Large intestine (tissue), 3 donors: ENCODE measurements at regions not wholly inside any gene's neighbourhood (a gene's known extent, or its start where the extent isn't known, plus 50 kb on each side); places are given as distances from the start of the nearest gene placed in this dataset.

Experiments used
- DNase-seq, 2 donors: peaks; one replicate each; pipeline versions ENCODE4 v3.0.0 to v3.0.0-alpha.2; 2013
- H3K27ac ChIP-seq: one replicate; pipeline ENCODE4 v1.5.1; 2013; ENCODE audit warnings: low read length
- H3K27me3 ChIP-seq: 2 replicates; pipeline ENCODE4 v1.6.1; 2013; ENCODE audit warnings: low read length; ENCODE audit not compliant: control insufficient read depth, insufficient read depth
- H3K36me3 ChIP-seq: 2 replicates; pipeline ENCODE4 v1.6.1; 2013; ENCODE audit warnings: low read length; ENCODE audit not compliant: control insufficient read depth, insufficient read depth
- H3K4me1 ChIP-seq: one replicate; pipeline ENCODE4 v1.6.1; 2013; ENCODE audit warnings: low read length; ENCODE audit not compliant: control insufficient read depth, insufficient read depth
- H3K4me3 ChIP-seq: one replicate; pipeline ENCODE4 v1.5.1; 2013; ENCODE audit warnings: low read length
- H3K9me3 ChIP-seq: one replicate; pipeline ENCODE4 v1.6.1; 2013; ENCODE audit warnings: mild to moderate bottlenecking, low read depth, low read length, moderate library complexity; ENCODE audit not compliant: control insufficient read depth
- WGBS: methylation state at CpG from one replicate; pipeline ENCODE4 v1.1.5; 2013; ENCODE audit warnings: low lambda C conversion rate; ENCODE audit not compliant: insufficient coverage; 5-methylcytosine and 5-hydroxymethylcytosine counted together

DNA sequence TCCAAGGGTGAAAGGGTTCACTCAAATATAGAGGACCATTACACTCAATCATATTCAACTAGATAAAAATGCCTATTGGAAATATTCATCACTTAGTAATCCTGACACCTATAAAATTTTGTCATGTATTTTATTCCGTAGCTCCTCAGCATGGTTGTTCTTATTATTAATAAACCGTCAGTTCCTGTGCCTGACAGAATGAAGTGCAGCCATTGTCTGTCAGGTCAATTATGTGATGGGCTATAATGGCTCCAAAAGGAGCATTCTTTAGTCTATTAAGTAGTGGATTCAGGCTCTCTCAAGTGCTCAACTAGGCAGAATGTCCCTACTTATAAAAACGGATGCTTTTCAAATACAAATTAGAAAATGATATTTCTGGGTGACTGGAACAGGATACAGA is 916.1 kb upstream of the ANO3 start:
- Histone ChIP-seq H3K27ac (no peak overlapping the region), H3K4me1 (no peaks in the 10 kb centered on the region), H3K36me3 (no peaks in the 10 kb centered on the region), H3K27me3 (no peaks in the 10 kb centered on the region), H3K4me3 (no peak overlapping the region), H3K9me3 (no peaks in the 10 kb centered on the region)
- no CpG with 5 or more reads among the region's 3 CpGs for WGBS
- DNase-seq, result no peak

DNA sequence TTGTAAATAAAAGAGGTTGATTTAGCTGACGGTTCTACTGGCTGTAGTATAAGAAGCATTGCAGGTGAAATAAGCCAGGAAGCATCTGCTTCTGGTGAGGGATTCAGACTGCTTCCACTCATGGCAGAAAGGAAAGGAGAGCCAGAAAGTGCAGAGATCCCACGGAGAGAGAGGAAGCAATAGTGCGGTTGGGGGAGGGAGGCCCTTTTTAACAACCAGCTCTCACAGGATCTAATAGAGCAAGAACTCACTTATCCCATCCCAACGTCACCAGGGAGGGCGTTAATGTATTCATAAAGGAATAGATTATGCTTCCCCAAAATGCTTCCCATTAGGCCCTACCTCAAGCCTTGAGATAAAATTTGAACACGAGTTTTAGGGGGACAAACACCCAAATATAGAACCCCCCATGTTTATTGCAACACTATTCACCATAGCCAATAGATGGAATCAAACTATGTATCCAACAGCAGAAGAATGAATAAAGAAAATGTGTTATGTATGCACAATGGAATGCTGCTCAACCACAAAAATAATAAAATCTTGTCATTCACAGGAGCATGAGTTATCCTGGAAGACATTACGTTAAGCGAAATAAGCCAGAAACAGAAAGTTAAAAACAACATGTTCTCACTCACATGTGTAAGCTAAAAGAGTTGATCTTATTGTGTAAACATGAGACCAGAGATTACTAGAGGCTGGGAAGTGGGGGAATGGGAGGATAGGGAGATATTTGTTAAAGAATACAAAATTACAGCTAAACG is 908.3 kb upstream of the ANO3 start:
- Histone ChIP-seq H3K27me3 (no peaks in the 10 kb centered on the region), H3K9me3 (no peaks in the 10 kb centered on the region), H3K4me1 (no peaks in the 10 kb centered on the region), H3K4me3 (no peak overlapping the region), H3K36me3 (no peaks in the 10 kb centered on the region), H3K27ac (no peak overlapping the region)
- 37% methylated on average over 2 of the region's 9 CpGs for WGBS
- no peak for DNase-seq

DNA sequence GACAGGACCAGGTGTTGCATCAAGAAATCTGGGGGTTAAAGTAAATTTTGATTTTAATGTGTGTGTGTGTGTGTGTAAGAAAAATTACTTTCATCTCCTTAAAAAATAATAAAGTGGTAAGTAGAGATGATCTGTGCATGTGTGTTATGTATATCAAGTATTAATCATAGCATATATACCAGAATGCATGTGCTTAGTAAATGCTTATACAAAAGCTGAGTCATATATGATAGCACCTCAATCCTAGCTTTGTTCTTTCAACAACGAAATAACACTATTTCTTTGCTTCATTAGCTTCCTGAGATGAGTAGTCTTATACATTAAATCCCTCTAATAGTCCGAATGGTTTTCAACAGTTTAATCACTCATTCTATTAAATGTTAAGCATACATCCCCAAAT is 899.6 kb upstream of the ANO3 start:
- H3K27ac ChIP-seq, result no peak overlapping the region
- H3K9me3 ChIP-seq, result no peaks in the 10 kb centered on the region
- no peaks in the 10 kb centered on the region for H3K27me3 ChIP-seq
- no peak overlapping the region for H3K4me3 ChIP-seq
- 80% methylated on average over 1 of the region's 2 CpGs for WGBS
- no peaks in the 10 kb centered on the region for H3K36me3 ChIP-seq
- no peak for DNase-seq
- H3K4me1 ChIP-seq, result no peaks in the 10 kb centered on the region

DNA sequence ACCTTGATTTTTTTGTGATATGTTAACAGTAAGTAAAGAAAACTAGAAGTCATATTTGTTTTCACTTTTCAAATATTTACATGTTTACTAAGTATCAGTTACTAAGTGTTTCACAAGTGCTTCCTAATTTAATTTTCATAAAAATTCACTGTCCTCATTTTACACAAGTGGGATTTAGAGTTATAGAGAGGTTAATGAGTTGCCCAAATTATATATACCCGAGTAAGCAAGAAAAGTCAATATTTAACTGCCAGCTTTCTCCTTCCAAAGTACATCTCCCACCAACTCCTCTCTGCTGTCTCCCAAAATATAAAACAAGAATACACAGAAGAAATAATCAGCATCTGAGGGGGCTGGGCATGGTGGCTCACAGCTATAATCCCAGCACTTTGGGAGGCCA is 896.7 kb upstream of the ANO3 start:
- no peaks in the 10 kb centered on the region for H3K9me3 ChIP-seq
- H3K36me3 ChIP-seq, result no peaks in the 10 kb centered on the region
- no peak overlapping the region for H3K27ac ChIP-seq
- no peak overlapping the region for H3K4me3 ChIP-seq
- no peak for DNase-seq
- H3K27me3 ChIP-seq, result no peaks in the 10 kb centered on the region
- H3K4me1 ChIP-seq, result no peaks in the 10 kb centered on the region
- no CpG with 5 or more reads among the region's 1 CpG for WGBS

DNA sequence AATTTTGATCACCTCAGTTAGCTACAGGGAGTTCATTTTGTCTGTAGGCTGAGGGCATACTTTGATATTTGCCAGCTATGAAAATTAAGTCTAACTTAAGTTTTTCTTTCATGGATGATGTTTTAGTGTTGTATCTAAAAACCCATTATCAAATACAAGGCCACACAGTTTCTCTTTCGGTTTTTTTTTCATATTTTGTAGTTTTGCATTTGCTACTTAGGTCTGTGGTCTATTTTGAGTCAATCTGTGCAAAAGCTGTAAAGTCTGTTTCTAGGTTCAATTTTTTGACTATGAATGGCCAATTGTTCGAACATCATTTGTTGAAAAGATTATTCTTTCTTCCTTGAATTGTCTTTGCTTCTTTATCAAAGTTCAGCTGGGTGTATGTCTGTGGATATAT is 895.6 kb upstream of the ANO3 start:
- H3K9me3 ChIP-seq, result no peaks in the 10 kb centered on the region
- no peaks in the 10 kb centered on the region for H3K4me1 ChIP-seq
- 100% methylated on average over 1 of the region's 2 CpGs for WGBS
- H3K27ac ChIP-seq, result no peak overlapping the region
- no peaks in the 10 kb centered on the region for H3K27me3 ChIP-seq
- H3K36me3 ChIP-seq, result no peaks in the 10 kb centered on the region
- H3K4me3 ChIP-seq, result no peak overlapping the region
- DNase-seq, result no peak

DNA sequence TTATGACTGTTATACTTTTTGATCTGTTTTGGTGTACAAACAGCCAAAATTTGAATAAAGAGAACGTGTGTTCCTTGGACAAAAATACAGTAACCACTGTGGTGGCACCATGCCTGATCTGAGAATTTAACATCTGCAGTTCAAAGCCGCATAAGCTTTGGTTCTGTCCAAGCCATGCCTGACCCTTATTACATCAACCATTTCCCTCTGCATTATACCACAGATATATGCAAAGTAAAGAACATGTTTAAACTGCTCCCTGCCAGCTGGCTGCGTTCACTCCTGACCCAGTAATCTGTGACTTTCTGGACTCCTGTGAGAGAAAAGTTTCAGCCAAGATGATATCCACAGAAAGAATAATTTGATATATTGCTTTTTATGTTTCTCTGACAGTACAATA is 890.5 kb upstream of the ANO3 start:
- WGBS, result 90% methylated on average over 2 of the region's 3 CpGs
- no peak overlapping the region for H3K27ac ChIP-seq
- no peaks in the 10 kb centered on the region for H3K36me3 ChIP-seq
- no peaks in the 10 kb centered on the region for H3K4me1 ChIP-seq
- no peaks in the 10 kb centered on the region for H3K27me3 ChIP-seq
- no peak for DNase-seq
- no peaks in the 10 kb centered on the region for H3K9me3 ChIP-seq
- no peak overlapping the region for H3K4me3 ChIP-seq

DNA sequence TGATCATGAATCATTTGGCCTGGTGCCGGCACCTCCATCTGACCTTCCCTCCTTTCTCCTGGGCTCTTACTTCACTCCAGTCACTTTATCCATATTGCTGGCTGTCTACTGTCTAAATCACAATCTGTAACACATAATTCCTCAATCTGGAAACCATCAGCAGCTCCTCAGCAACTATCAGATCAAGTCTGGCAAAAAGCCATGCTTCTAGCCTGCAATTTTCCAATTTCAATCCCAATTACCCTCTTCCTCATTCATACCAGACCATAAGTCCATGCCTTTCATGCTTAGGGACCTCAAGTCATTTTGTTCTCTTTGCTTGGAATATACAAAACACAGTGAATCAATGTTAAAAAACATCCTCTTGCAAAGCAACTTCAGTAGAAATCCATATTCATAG is 882.8 kb upstream of the ANO3 start:
- Histone ChIP-seq H3K27ac (no peak overlapping the region), H3K36me3 (no peaks in the 10 kb centered on the region), H3K9me3 (no peaks in the 10 kb centered on the region), H3K4me3 (no peak overlapping the region), H3K4me1 (no peaks in the 10 kb centered on the region), H3K27me3 (no peaks in the 10 kb centered on the region)
- WGBS, result 100% methylated on average over 1 of the region's 1 CpG
- DNase-seq, result no peak

DNA sequence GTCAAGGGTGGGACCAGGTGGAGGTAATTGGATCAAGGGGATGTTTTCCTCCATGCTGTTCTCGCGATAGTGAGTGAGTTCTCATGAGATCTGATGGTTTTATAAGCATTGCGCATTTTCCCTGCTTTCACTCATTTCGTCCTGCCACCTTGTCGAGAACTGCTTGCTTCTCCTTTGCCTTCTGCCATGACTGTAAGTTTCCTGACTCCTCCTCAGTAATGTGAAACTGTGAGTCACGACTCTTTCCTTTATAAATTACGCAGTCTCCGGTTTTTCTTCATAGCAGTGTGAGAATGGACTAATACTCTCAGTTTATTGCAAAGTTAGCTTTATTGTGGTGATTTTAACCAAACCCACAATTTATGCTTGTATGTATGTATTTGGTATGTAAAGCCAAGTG is 878.5 kb upstream of the ANO3 start:
- Histone ChIP-seq H3K9me3 (no peaks in the 10 kb centered on the region), H3K4me1 (no peaks in the 10 kb centered on the region), H3K27ac (no peak overlapping the region), H3K36me3 (no peaks in the 10 kb centered on the region), H3K27me3 (no peaks in the 10 kb centered on the region), H3K4me3 (no peak overlapping the region)
- no peak for DNase-seq
- no CpG with 5 or more reads among the region's 8 CpGs for WGBS

DNA sequence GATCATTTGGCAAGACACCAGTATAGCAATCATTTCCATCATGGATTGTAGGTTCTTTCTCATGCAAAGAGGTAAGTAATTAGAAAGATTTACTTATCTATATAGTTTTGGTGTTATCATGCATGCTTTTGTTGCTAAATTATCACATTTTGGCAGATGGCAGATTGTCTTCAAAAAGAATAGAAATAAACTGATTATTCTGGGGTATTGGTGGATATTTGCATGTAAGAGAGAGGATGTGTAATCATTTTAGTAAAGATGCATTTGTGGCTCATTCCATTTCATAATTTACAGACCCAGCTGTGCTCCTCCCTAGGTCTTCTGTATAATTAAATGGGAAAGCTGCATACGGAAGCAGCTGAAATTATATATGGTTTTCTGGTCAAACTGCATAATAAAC is 875.7 kb upstream of the ANO3 start:
- H3K4me1 ChIP-seq, result no peaks in the 10 kb centered on the region
- 91% methylated on average over 1 of the region's 1 CpG for WGBS
- no peaks in the 10 kb centered on the region for H3K36me3 ChIP-seq
- H3K27ac ChIP-seq, result no peak overlapping the region
- H3K9me3 ChIP-seq, result no peaks in the 10 kb centered on the region
- DNase-seq, result no peak
- no peaks in the 10 kb centered on the region for H3K27me3 ChIP-seq
- no peak overlapping the region for H3K4me3 ChIP-seq

DNA sequence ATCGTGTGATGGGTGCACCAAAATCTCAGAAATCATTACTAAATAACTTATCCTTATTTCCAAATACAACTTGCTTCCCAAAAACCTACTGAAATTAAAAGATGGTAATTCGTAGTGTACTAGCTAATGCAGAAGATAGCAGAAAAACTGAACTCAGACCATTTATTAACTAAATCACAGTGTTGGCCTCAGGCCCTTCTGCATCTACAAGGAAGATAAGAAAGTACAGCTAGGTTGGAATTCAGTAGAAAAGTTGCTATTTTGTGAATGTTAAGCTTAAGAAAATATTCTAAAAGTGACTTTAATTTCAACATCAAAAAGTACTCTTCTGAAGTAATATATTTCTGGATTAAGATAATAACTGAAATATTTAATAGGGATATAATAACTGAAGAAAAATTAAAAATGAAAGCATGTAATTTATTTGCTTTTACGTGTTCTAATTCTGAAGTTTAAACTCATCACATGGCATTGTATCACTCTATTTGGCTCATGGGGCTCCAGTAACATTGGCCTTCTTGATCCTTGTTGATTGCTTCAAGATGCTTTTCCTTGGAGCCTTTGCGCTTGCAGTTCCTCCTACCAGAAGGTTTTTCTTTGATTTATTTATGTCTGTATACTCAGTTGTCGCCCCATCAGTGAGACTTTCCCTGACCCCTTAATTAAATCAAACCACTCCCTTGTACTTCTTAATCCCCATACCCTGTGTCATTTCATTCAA is 847.9 kb upstream of the ANO3 start:
- H3K9me3 ChIP-seq, result no peaks in the 10 kb centered on the region

DNA sequence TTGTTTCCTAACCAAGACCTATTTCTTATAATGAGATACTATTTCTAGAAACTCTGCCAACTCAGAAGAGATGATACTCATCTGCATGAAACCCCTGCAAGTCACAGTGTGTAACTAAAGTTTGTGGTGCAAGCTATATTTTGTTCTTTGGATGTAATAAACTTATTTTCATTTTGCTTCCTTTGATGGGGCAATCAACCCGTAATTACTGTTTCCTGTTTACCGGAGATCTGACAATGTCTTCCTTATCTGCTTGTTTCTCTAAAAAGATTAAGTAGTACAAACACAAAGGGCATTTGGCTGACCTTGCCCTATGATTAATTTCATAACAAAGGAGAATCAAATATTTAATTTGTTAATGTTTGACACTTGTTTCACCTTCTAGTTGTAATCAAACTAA is 846.6 kb upstream of the ANO3 start:
- WGBS, result 13% methylated on average over 2 of the region's 2 CpGs
- H3K36me3 ChIP-seq, result no peaks in the 10 kb centered on the region
- no peaks in the 10 kb centered on the region for H3K27me3 ChIP-seq
- no peaks in the 10 kb centered on the region for H3K4me1 ChIP-seq
- no peak overlapping the region for H3K27ac ChIP-seq
- H3K4me3 ChIP-seq, result no peak overlapping the region
- no peaks in the 10 kb centered on the region for H3K9me3 ChIP-seq
- no peak for DNase-seq

More for the DNA sequence above, 847.9 kb upstream of the ANO3 start:
- no peak overlapping the region for H3K27ac ChIP-seq
- 93% methylated on average over 2 of the region's 5 CpGs for WGBS
- H3K36me3 ChIP-seq, result no peaks in the 10 kb centered on the region
- no peaks in the 10 kb centered on the region for H3K27me3 ChIP-seq
- DNase-seq, result no peak
- H3K4me1 ChIP-seq, result no peaks in the 10 kb centered on the region
- no peak overlapping the region for H3K4me3 ChIP-seq
